KMS-11 (cell line): ENCODE measurements at regions not wholly inside any gene's neighbourhood (a gene's known extent, or its start where the extent isn't known, plus 50 kb on each side); places are given as distances from the start of the nearest gene placed in this dataset.

ENCODE experiments used
- H2AFZ ChIP-seq: fragments of 200-600 bp; sonication (generic); 2 replicates; pipeline ENCODE4 v1.6.1; 2016; ENCODE audit warnings: antibody characterized with exemption, mixed run types, low read depth
- H3K27ac ChIP-seq: fragments of 200-600 bp; sonication (generic); 2 replicates; pipeline ENCODE4 v1.6.1; 2016; ENCODE audit warnings: mild to moderate bottlenecking, mixed run types
- H3K27me3 ChIP-seq: fragments of 200-600 bp; sonication (generic); 2 replicates; pipeline ENCODE4 v1.6.1; 2017; ENCODE audit warnings: mild to moderate bottlenecking, low read depth, mixed run types, moderate library complexity; ENCODE audit not compliant: insufficient read depth
- H3K36me3 ChIP-seq: fragments of 200-600 bp; sonication (generic); 2 replicates; pipeline ENCODE4 v1.6.1; 2017; ENCODE audit warnings: mild to moderate bottlenecking, mixed run types; ENCODE audit not compliant: insufficient read depth
- H3K4me1 ChIP-seq: fragments of 200-600 bp; sonication (generic); 2 replicates; pipeline ENCODE4 v1.6.1; 2016; ENCODE audit warnings: mild to moderate bottlenecking, low read depth, mixed run types; ENCODE audit not compliant: poor library complexity, severe bottlenecking
- H3K4me2 ChIP-seq: fragments of 200-600 bp; sonication (generic); 2 replicates; pipeline ENCODE4 v1.7.0; 2016; ENCODE audit warnings: mild to moderate bottlenecking, mixed run types
- H3K4me3 ChIP-seq: fragments of 200-600 bp; sonication (generic); IDR thresholded peaks from 2 replicates; pipeline ENCODE4 v1.6.1; 2017; ENCODE audit warnings: low read depth, low read length, mixed read lengths; ENCODE audit not compliant: insufficient read depth
- H3K79me2 ChIP-seq: fragments of 200-600 bp; sonication (generic); 2 replicates; pipeline ENCODE4 v1.6.1; 2016; ENCODE audit warnings: low read depth, mixed run types; ENCODE audit not compliant: insufficient read depth
- H3K9ac ChIP-seq: fragments of 200-600 bp; sonication (generic); 2 replicates; pipeline ENCODE4 v1.6.1; 2016; ENCODE audit warnings: mild to moderate bottlenecking, mixed run types
- H4K20me1 ChIP-seq: fragments of 200-600 bp; sonication (generic); 2 replicates; pipeline ENCODE4 v1.6.1; 2016; ENCODE audit warnings: mild to moderate bottlenecking, mixed run types; ENCODE audit not compliant: insufficient read depth
- CTCF ChIP-seq: fragments of 200-600 bp; sonication (generic); conservative IDR thresholded peaks from 2 replicates; pipeline ENCODE4 v1.6.1; 2017; ENCODE audit warnings: low read depth, mild to moderate bottlenecking, antibody characterized with exemption, low read length, moderate library complexity, mixed read lengths

- Histone ChIP-seq H3K4me1 (no peaks in the 10 kb centered on the region), H3K4me3 (no peak overlapping the region), H3K4me2 (no peak overlapping the region)
These were observed 256.0 kb downstream of the UQCRFS1 start for GRCh38 chr19:28956961-28957360.

GRCh38 chr19:28956421-28956820 is 256.5 kb downstream of the UQCRFS1 start:
- Histone ChIP-seq H3K27me3 (no peaks in the 10 kb centered on the region), H3K9ac (no peak overlapping the region), H3K4me2 (no peak overlapping the region), H3K27ac (no peak overlapping the region), H2AFZ (no peak overlapping the region), H3K4me1 (no peaks in the 10 kb centered on the region), H3K36me3 (no peaks in the 10 kb centered on the region), H3K4me3 (no peak overlapping the region), H3K79me2 (no peaks in the 10 kb centered on the region), H4K20me1 (no peaks in the 10 kb centered on the region)
- no peak for TF ChIP-seq CTCF

More at GRCh38 chr19:28956961-28957360, 256.0 kb downstream of the UQCRFS1 start:
- H3K27ac ChIP-seq: no peak overlapping the region
- no peaks in the 10 kb centered on the region for H3K79me2 ChIP-seq
- H2AFZ ChIP-seq: no peak overlapping the region
- no peaks in the 10 kb centered on the region for H3K27me3 ChIP-seq
- TF ChIP-seq CTCF: no peak
- no peaks in the 10 kb centered on the region for H4K20me1 ChIP-seq
- no peaks in the 10 kb centered on the region for H3K36me3 ChIP-seq
- no peak overlapping the region for H3K9ac ChIP-seq

GRCh38 chr19:28949535-28949934 is 263.4 kb downstream of the UQCRFS1 start:
- Histone ChIP-seq H2AFZ (no peak overlapping the region), H3K79me2 (no peaks in the 10 kb centered on the region), H3K9ac (no peak overlapping the region), H4K20me1 (no peaks in the 10 kb centered on the region), H3K4me1 (no peaks in the 10 kb centered on the region), H3K36me3 (no peaks in the 10 kb centered on the region), H3K4me2 (no peak overlapping the region), H3K4me3 (no peak overlapping the region), H3K27me3 (no peaks in the 10 kb centered on the region), H3K27ac (no peak overlapping the region)
- TF ChIP-seq CTCF: no peak

GRCh38 chr19:28949027-28949426 is 263.9 kb downstream of the UQCRFS1 start:
- TF ChIP-seq CTCF: no peak
- no peaks in the 10 kb centered on the region for H3K36me3 ChIP-seq
- no peak overlapping the region for H2AFZ ChIP-seq
- H3K79me2 ChIP-seq: no peaks in the 10 kb centered on the region
- H3K4me2 ChIP-seq: no peak overlapping the region
- no peaks in the 10 kb centered on the region for H3K4me1 ChIP-seq
- H3K27me3 ChIP-seq: no peaks in the 10 kb centered on the region
- no peak overlapping the region for H3K4me3 ChIP-seq
- no peak overlapping the region for H3K27ac ChIP-seq
- H3K9ac ChIP-seq: no peak overlapping the region
- no peaks in the 10 kb centered on the region for H4K20me1 ChIP-seq
